AG09319 (cell line): ENCODE measurements at regions not wholly inside any gene's neighbourhood (a gene's known extent, or its start where the extent isn't known, plus 50 kb on each side); places are given as distances from the start of the nearest gene placed in this dataset.

Experiments
- DNase-seq: peaks from one replicate; pipeline ENCODE4 v3.0.0-alpha.2; 2010; ENCODE audit warnings: low read depth; ENCODE audit errors: extremely low read depth
- CTCF ChIP-seq: IDR thresholded peaks from 2 replicates; pipeline ENCODE4 v1.5.1; 2011; ENCODE audit warnings: low read depth, mild to moderate bottlenecking, inconsistent platforms, low read length, moderate library complexity

DNA sequence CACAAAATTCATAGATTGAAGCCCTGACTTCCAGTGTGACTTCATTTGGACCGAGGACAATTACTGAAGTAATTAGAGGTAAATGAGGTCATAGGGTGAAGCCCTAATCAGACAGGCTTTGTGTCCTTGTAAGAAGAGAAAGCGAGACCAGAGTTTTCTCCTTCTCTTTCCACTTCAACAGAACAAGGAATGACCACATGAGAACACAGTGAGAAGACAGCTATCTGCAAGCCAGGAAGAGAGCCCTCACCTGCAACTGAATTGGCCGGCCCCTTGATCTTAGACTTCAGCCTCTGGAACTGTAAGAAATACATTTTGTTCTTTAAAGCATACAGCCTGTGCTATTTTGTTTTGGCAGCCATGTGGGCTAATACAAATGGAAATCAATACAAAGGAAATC, 67.1 kb upstream of the PRKG2 start:
- no peak for TF ChIP-seq CTCF
- no peak for DNase-seq

- no peak for DNase-seq
- TF ChIP-seq CTCF = no peak
Measured at GRCh38 chr4:81274460-81274859, 59.4 kb upstream of the PRKG2 start.

GRCh38 chr4:81272671-81273070, 57.6 kb upstream of the PRKG2 start:
- no peak for TF ChIP-seq CTCF
- no peak for DNase-seq
